GM18505 (cell line): ENCODE measurements at regions not wholly inside any gene's neighbourhood (a gene's known extent, or its start where the extent isn't known, plus 50 kb on each side); places are given as distances from the start of the nearest gene placed in this dataset.

ENCODE experiments used
- ATAC-seq: cut with Tn5 transposase; IDR thresholded peaks from one replicate; pipeline ENCODE4 v1.9.1; 2021; ENCODE audit not compliant: unreplicated experiment
- POLR2A ChIP-seq: IDR thresholded peaks from 4 replicates; pipeline ENCODE4 v1.6.1; 2011; ENCODE audit warnings: borderline replicate concordance; ENCODE audit not compliant: insufficient read depth, insufficient read length; ENCODE audit errors: extremely low read depth

GRCh38 chr10:91137011-91137643 is 83.3 kb upstream of the PCGF5 start:
- ATAC-seq, result no peak
- no peak for TF ChIP-seq POLR2A

DNA sequence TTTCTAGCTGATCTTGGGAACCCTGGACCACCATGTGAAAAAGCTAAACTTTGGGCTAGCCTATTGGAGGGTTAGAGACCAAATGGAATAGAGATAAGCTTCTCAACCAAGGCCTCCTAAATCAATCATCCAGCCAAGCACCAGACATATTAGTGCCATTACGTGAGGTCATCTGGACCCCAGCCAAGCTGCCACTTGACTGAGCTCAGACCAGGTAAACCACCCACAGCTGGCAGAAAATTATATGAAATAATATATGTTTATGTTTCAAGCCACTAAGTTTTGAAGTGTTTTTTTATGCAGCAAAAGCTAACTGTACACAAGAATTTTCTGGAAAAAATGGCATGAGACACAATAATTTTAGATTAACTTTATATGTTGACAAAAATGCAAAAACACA is 82.6 kb upstream of the PCGF5 start:
- no peak for ATAC-seq
- TF ChIP-seq POLR2A, result no peak

GRCh38 chr10:91140995-91141549 is 79.4 kb upstream of the PCGF5 start:
- no peak for TF ChIP-seq POLR2A
- no peak for ATAC-seq

GRCh38 chr10:91144961-91145360 is 75.5 kb upstream of the PCGF5 start:
- TF ChIP-seq POLR2A, result no peak
- ATAC-seq, result no peak

DNA sequence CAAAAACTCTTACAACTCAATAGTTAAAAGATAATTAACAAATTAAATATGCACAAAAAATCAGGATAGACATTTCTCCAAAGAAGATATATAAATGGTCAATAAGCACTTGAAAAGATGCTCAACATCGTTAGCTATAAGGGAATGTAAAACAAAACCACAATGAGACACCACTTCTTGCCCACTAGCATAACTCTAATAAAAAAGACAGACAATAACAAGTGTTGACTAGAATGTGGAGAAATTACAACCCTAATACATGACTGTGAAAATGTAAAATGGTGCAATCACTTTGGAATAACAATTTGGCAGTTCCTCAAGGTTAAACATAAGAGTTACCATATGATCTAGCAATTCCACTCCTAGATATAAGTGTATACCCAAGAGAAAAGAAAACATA is 74.3 kb upstream of the PCGF5 start:
- TF ChIP-seq POLR2A, result no peak
- no peak for ATAC-seq

DNA sequence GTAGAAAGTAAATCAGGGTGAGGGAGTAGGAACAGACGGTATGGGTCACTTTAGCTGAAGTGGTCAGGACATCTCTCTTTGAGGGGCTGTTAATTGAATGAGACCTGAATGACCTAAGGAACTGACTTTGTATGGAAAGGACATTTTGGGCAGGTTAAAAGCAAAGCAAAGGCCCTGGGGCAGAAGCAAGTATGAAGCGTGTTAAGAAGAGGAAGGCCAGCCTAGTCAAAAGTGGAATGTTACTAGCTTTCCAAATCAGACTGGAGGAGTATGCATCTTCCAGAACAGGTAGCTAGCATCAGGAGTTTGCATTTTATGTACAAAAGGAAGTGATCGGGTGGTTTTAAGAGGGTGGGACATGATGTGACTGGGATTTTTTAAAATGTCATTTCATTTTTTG is 70.9 kb upstream of the PCGF5 start:
- TF ChIP-seq POLR2A, result no peak
- no peak for ATAC-seq

DNA sequence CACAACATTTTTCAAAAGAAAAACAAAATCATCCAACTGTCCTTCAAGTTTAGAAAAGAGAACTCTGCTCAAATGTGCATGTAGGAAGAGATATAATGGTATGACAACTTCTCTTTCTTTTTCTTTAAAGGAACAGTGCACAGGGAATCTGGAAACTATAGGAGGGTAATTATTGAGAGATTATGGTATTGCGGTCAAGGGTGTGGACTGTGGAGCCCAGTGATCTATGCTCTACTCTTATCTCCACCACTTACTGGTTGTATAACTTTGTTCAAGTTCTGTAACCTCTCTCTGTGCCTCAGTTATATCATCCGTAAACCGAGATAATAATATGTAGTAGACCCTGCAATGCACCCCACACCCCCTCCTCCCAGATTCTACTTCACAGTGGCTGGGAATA is 69.8 kb upstream of the PCGF5 start:
- ATAC-seq, result no peak

DNA sequence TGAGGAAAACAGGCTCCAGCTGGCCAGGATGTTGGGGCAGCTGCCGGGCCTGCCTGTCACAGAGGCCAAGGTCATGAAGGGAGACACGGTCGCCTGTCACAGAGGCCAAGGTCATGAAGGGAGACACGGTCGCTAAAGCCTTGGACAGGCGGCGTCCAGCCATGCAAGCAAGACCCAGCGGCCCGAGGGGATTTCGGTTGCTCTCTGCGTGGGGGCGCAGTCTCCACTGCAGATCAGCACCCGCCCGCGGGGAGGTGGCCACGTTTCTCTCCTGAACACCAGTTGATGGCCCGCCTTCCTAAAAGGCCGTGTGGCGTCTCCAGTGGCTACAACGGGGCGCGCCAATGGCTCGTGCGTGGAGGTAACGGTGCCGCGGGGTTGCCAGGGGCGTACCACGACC is 67.0 kb upstream of the PCGF5 start:
- no peak for ATAC-seq
- no peak for TF ChIP-seq POLR2A

More for the DNA sequence above, 69.8 kb upstream of the PCGF5 start:
- TF ChIP-seq POLR2A, result no peak

- no peak for ATAC-seq
- no peak for TF ChIP-seq POLR2A
Measured at GRCh38 chr10:91154842-91155241, 65.6 kb upstream of the PCGF5 start.

GRCh38 chr10:91156196-91156595 is 64.3 kb upstream of the PCGF5 start:
- ATAC-seq, result no peak
- TF ChIP-seq POLR2A, result no peak

GRCh38 chr10:91159254-91159783 is 61.1 kb upstream of the PCGF5 start:
- ATAC-seq, result no peak
- no peak for TF ChIP-seq POLR2A

DNA sequence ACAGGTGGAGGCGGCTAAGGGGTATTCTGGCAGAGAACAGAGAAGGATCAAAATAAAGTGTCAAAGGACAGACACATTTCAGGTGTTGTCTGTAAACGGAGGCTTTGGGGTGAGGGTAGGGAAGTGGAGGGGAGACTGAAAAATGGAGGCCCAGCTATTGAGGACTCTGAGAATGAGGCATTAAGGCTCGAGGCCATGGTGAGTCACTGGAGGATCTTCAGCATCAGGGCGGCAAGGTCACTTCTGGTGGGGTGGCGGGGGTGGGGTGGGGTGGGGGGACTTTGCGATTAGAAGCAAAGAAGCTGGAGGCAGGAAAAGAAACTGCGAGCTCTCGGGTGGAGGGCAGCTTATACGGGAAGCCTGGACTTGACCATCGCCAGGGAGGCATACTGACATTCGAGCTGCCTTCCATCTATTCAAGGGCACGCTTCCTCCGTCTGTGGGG is 58.4 kb upstream of the PCGF5 start:
- no peak for ATAC-seq

GRCh38 chr10:91162495-91163268 is 57.8 kb upstream of the PCGF5 start:
- ATAC-seq, result peak; percentile 49
- peak; percentile 33 for TF ChIP-seq POLR2A

More for the DNA sequence above, 58.4 kb upstream of the PCGF5 start:
- no peak for TF ChIP-seq POLR2A

GRCh38 chr10:91163269-91163868 is 57.1 kb upstream of the PCGF5 start:
- peak; percentile 46 for ATAC-seq
- peak; percentile 47 for TF ChIP-seq POLR2A

- no peak for TF ChIP-seq POLR2A
- ATAC-seq, result peak; percentile 19
Measured at GRCh38 chr10:91163869-91164474, 56.5 kb upstream of the PCGF5 start.
